CD4-positive, alpha-beta T cell (primary cell): ENCODE measurements at regions not wholly inside any gene's neighbourhood (a gene's known extent, or its start where the extent isn't known, plus 50 kb on each side); places are given as distances from the start of the nearest gene placed in this dataset.

Experiments used
- ATAC-seq: fragments of 200-7000 bp; cut with Tn5 transposase; one replicate; pipeline ENCODE4 v1.10.0; 2022; ENCODE audit warnings: mild to moderate bottlenecking; ENCODE audit not compliant: poor library complexity
- CTCF ChIA-PET: fragments of 350-600 bp; sonication (Branson Sonifier 250); formaldehyde crosslinking; loops from one replicate; lab custom pipeline; 2021; ENCODE audit warnings: antibody characterized with exemption, inconsistent platforms; lab: Charles Lee
- POLR2A ChIA-PET: fragments of 350-600 bp; sonication (Branson Sonifier 250); formaldehyde crosslinking; loops from one replicate; lab custom pipeline; 2021; ENCODE audit warnings: antibody characterized with exemption, inconsistent platforms; lab: Charles Lee
- DNase-seq, 14 experiments: peaks; one replicate each; pipeline ENCODE4 v3.0.0-alpha.2; 2013 to 2020; ENCODE audit warnings: mixed read lengths in 2 of 14
- H3K27ac ChIP-seq, 2 donors: one replicate each; pipeline versions ENCODE4 v1.5.1 to v1.7.0; 2013; ENCODE audit warnings: low read length in 2 of 2, low read depth in 1 of 2, mild to moderate bottlenecking in 1 of 2
- H3K27me3 ChIP-seq, 2 experiments: 1 replicate in 1 of 2; 2 replicates in 1 of 2; pipeline versions ENCODE4 v1.6.1 to v1.7.0; 2013; ENCODE audit warnings: low read length in 2 of 2, control low read depth in 1 of 2, mild to moderate bottlenecking in 1 of 2, moderate library complexity in 1 of 2; ENCODE audit not compliant: insufficient read depth in 2 of 2, control insufficient read depth in 1 of 2
- H3K36me3 ChIP-seq: one replicate; pipeline ENCODE4 v1.6.1; 2013; ENCODE audit warnings: low read length, control low read depth; ENCODE audit not compliant: insufficient read depth
- H3K4me1 ChIP-seq: one replicate; pipeline ENCODE4 v1.6.1; 2013; ENCODE audit warnings: low read length, control low read depth; ENCODE audit not compliant: insufficient read depth
- H3K4me3 ChIP-seq: one replicate; pipeline ENCODE4 v1.5.1; 2013; ENCODE audit warnings: mild to moderate bottlenecking, low read length, moderate library complexity
- H3K9me3 ChIP-seq, 2 experiments: 1 replicate in 1 of 2; 2 replicates in 1 of 2; pipeline versions ENCODE4 v1.6.1 to v1.7.0; 2013; ENCODE audit warnings: low read length in 2 of 2, mild to moderate bottlenecking in 2 of 2, control low read depth in 1 of 2, moderate library complexity in 1 of 2; ENCODE audit not compliant: control insufficient read depth in 1 of 2, insufficient read depth in 1 of 2
- H3K27ac Mint-ChIP-seq: one replicate; pipeline ENCODE4 v1.8.0; 2020; ENCODE audit warnings: mixed read lengths
- H3K27me3 Mint-ChIP-seq: one replicate; pipeline ENCODE4 v1.8.0; 2021; ENCODE audit warnings: mixed read lengths
- H3K36me3 Mint-ChIP-seq: one replicate; pipeline ENCODE4 v1.8.0; 2021; ENCODE audit warnings: low read depth, mixed read lengths
- H3K4me1 Mint-ChIP-seq: one replicate; pipeline ENCODE4 v1.8.0; 2021; ENCODE audit warnings: low read depth, mixed read lengths
- H3K4me3 Mint-ChIP-seq: one replicate; pipeline ENCODE4 v1.8.0; 2020; ENCODE audit warnings: mild to moderate bottlenecking, mixed read lengths
- H3K9me3 Mint-ChIP-seq: one replicate; pipeline ENCODE4 v1.8.0; 2020; ENCODE audit warnings: mixed read lengths
- CTCF ChIP-seq: fragments of 200-600 bp; IDR thresholded peaks from one replicate; pipeline ENCODE4 v1.8.0; 2022; ENCODE audit warnings: antibody characterized with exemption, mild to moderate bottlenecking
- intact Hi-C, 2 experiments: fragments of 100-400 bp; cut with DNase I in 1 of 2; cut with micrococcal nuclease in 1 of 2; formaldehyde crosslinking; loops; one replicate each; pipeline versions ENCODE4 v1.15.1 to v1.9.0; 2023 to 2025; cut with DNase I, micrococcal nuclease

- ChIA-PET CTCF (no interaction called here), POLR2A (no interaction called here)
- Mint-ChIP-seq H3K27ac (no peak overlapping the region), H3K9me3 (no peaks in the 10 kb centered on the region), H3K4me3 (no peak overlapping the region), H3K36me3 (no peaks in the 10 kb centered on the region), H3K27me3 (peaks cover 5% of the 10 kb centered on the region), H3K4me1 (no peaks in the 10 kb centered on the region)
- Histone ChIP-seq H3K4me1 (no peaks in the 10 kb centered on the region), H3K27ac (no peak overlapping the region), H3K27me3 (no peaks in the 10 kb centered on the region), H3K9me3 (no peaks in the 10 kb centered on the region), H3K36me3 (no peaks in the 10 kb centered on the region), H3K4me3 (no peak overlapping the region)
- no peak for DNase-seq
- no peak for TF ChIP-seq CTCF
- no peak for ATAC-seq
- intact Hi-C loops, result no loop called here
Measured at GRCh38 chr15:77772641-77773402, 140.1 kb upstream of the LINGO1 start.

GRCh38 chr15:77771616-77772015, 138.9 kb upstream of the LINGO1 start:
- CTCF ChIA-PET, result no interaction called here
- Mint-ChIP-seq H3K4me1 (no peaks in the 10 kb centered on the region), H3K27ac (no peak overlapping the region), H3K27me3 (peaks cover 15% of the 10 kb centered on the region), H3K9me3 (no peaks in the 10 kb centered on the region), H3K4me3 (no peak overlapping the region), H3K36me3 (no peaks in the 10 kb centered on the region)
- Histone ChIP-seq H3K9me3 (no peaks in the 10 kb centered on the region), H3K36me3 (no peaks in the 10 kb centered on the region), H3K4me1 (no peaks in the 10 kb centered on the region), H3K27ac (no peak overlapping the region), H3K4me3 (no peak overlapping the region), H3K27me3 (no peaks in the 10 kb centered on the region)
- POLR2A ChIA-PET, result no interaction called here
- intact Hi-C loops, result no loop called here
- no peak for TF ChIP-seq CTCF
- ATAC-seq (no peak), DNase-seq (no peak)

- Histone ChIP-seq H3K4me1 (no peaks in the 10 kb centered on the region), H3K9me3 (no peaks in the 10 kb centered on the region), H3K4me3 (no peak overlapping the region), H3K27me3 (no peaks in the 10 kb centered on the region), H3K27ac (no peak overlapping the region), H3K36me3 (no peaks in the 10 kb centered on the region)
- no peaks in the 10 kb centered on the region for H3K4me1 Mint-ChIP-seq
- intact Hi-C loops, result no loop called here
- TF ChIP-seq CTCF, result no peak
- H3K9me3 Mint-ChIP-seq, result no peaks in the 10 kb centered on the region
- H3K4me3 Mint-ChIP-seq, result no peak overlapping the region
- no peak overlapping the region for H3K27ac Mint-ChIP-seq
- POLR2A ChIA-PET, result no interaction called here
- DNase-seq (no peak), ATAC-seq (no peak)
- CTCF ChIA-PET, result no interaction called here
- peaks cover 21% of the 10 kb centered on the region for H3K27me3 Mint-ChIP-seq
- H3K36me3 Mint-ChIP-seq, result no peaks in the 10 kb centered on the region
Measured at GRCh38 chr15:77769700-77770099, 137.0 kb upstream of the LINGO1 start.
